ENCODE measurements at regions not wholly inside any gene's neighbourhood (a gene's known extent, or its start where the extent isn't known, plus 50 kb on each side); places are given as distances from the start of the nearest gene placed in this dataset.
A peak's percentile ranks its signal among the peaks of the same experiment; 100 is the strongest.

GRCh38 chr10:52883996-52884871 lies 111.7 kb upstream of the MBL2 start:
- H3K27me3 ChIP-seq (ENCODE audit: insufficient read depth, low read depth, low read length): no peaks in the 10 kb centered on the region
- H3K4me2 ChIP-seq (ENCODE audit: low read length): no peak overlapping the region
- H3K79me2 ChIP-seq (replicated peaks; ENCODE audit: insufficient read depth, low read length): no peaks in the 10 kb centered on the region
- H4K20me1 ChIP-seq (ENCODE audit: insufficient read depth): no peaks in the 10 kb centered on the region
- no peak overlapping the region for H3K27ac ChIP-seq (ENCODE audit: low read length)
- no peaks in the 10 kb centered on the region for H3K9me2 ChIP-seq (ENCODE audit: insufficient read depth, low read length)
- H3K36me3 ChIP-seq (ENCODE audit: insufficient read depth, low read length): no peaks in the 10 kb centered on the region
- no peak overlapping the region for H3K9ac ChIP-seq (ENCODE audit: low read length)
- H3K4me3 ChIP-seq (ENCODE audit: low read length): no peak overlapping the region
- no peaks in the 10 kb centered on the region for H3K9me3 ChIP-seq (ENCODE audit: low read length)
- H2AFZ ChIP-seq (ENCODE audit: low read depth, low read length): no peak overlapping the region
- H3F3A ChIP-seq (ENCODE audit: insufficient read depth, low read length, poor library complexity, severe bottlenecking): no peaks in the 10 kb centered on the region
- TF ChIP-seq, protein P1, sequence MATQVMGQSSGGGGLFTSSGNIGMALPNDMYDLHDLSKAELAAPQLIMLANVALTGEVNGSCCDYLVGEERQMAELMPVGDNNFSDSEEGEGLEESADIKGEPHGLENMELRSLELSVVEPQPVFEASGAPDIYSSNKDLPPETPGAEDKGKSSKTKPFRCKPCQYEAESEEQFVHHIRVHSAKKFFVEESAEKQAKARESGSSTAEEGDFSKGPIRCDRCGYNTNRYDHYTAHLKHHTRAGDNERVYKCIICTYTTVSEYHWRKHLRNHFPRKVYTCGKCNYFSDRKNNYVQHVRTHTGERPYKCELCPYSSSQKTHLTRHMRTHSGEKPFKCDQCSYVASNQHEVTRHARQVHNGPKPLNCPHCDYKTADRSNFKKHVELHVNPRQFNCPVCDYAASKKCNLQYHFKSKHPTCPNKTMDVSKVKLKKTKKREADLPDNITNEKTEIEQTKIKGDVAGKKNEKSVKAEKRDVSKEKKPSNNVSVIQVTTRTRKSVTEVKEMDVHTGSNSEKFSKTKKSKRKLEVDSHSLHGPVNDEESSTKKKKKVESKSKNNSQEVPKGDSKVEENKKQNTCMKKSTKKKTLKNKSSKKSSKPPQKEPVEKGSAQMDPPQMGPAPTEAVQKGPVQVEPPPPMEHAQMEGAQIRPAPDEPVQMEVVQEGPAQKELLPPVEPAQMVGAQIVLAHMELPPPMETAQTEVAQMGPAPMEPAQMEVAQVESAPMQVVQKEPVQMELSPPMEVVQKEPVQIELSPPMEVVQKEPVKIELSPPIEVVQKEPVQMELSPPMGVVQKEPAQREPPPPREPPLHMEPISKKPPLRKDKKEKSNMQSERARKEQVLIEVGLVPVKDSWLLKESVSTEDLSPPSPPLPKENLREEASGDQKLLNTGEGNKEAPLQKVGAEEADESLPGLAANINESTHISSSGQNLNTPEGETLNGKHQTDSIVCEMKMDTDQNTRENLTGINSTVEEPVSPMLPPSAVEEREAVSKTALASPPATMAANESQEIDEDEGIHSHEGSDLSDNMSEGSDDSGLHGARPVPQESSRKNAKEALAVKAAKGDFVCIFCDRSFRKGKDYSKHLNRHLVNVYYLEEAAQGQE (IDR thresholded peaks at IDR 0.05; ENCODE audit: borderline replicate concordance): no peak
- TF ChIP-seq CTCF (IDR thresholded peaks at IDR 0.05; ENCODE audit: poor library complexity, severe bottlenecking) (peak; percentile 92), SMC3 (conservative IDR thresholded peaks at IDR 0.05; ENCODE audit: poor library complexity) (peak; percentile 82), RAD21 (conservative IDR thresholded peaks at IDR 0.05) (peak; percentile 93), EP300 (conservative IDR thresholded peaks at IDR 0.05; ENCODE audit: poor library complexity, severe bottlenecking) (no peak), TAF1 (IDR thresholded peaks at IDR 0.05; ENCODE audit: low read depth) (no peak), MXI1 (conservative IDR thresholded peaks at IDR 0.05; ENCODE audit: poor library complexity, severe bottlenecking) (no peak), POLR2AphosphoS5 (IDR thresholded peaks at IDR 0.05) (no peak), EZH2 (IDR thresholded peaks at IDR 0.05; ENCODE audit: borderline replicate concordance, insufficient read depth, low read length, poor library complexity, severe bottlenecking) (no peak)

- Histone ChIP-seq H3K4me3 (ENCODE audit: low read length) (no peak overlapping the region), H3K9me2 (ENCODE audit: insufficient read depth, low read length) (no peaks in the 10 kb centered on the region), H3K27me3 (ENCODE audit: insufficient read depth, low read depth, low read length) (no peaks in the 10 kb centered on the region), H4K20me1 (ENCODE audit: insufficient read depth) (no peaks in the 10 kb centered on the region), H3K4me2 (ENCODE audit: low read length) (no peak overlapping the region), H3K9ac (ENCODE audit: low read length) (no peak overlapping the region), H3K27ac (ENCODE audit: low read length) (no peak overlapping the region), H3F3A (ENCODE audit: insufficient read depth, low read length, poor library complexity, severe bottlenecking) (no peaks in the 10 kb centered on the region), H3K36me3 (ENCODE audit: insufficient read depth, low read length) (no peaks in the 10 kb centered on the region), H3K79me2 (replicated peaks; ENCODE audit: insufficient read depth, low read length) (no peaks in the 10 kb centered on the region), H2AFZ (ENCODE audit: low read depth, low read length) (no peak overlapping the region), H3K9me3 (ENCODE audit: low read length) (no peaks in the 10 kb centered on the region)
- no peak for TF ChIP-seq EP300 (conservative IDR thresholded peaks at IDR 0.05; ENCODE audit: poor library complexity, severe bottlenecking)
Observed at GRCh38 chr10:52879091-52879807, 106.7 kb upstream of the MBL2 start.
